ENCODE measurements at regions not wholly inside any gene's neighbourhood (a gene's known extent, or its start where the extent isn't known, plus 50 kb on each side); places are given as distances from the start of the nearest gene placed in this dataset.

- ATAC-seq (ENCODE audit: low FRiP score) = no peak
- DNase-seq (ENCODE audit: low spot score) = no peak
- TF ChIP-seq CTCF (IDR thresholded peaks at IDR 0.05) = no peak
These were observed 521.5 kb downstream of the BCOR start for GRCh38 chrX:39576041-39576872.

- TF ChIP-seq CTCF (IDR thresholded peaks at IDR 0.05) = no peak
- DNase-seq (ENCODE audit: low spot score) = no peak
- ATAC-seq (ENCODE audit: low FRiP score) = no peak
These were observed 520.4 kb downstream of the BCOR start for GRCh38 chrX:39577206-39577984.

- no peak for TF ChIP-seq CTCF (IDR thresholded peaks at IDR 0.05)
- ATAC-seq (ENCODE audit: low FRiP score) = no peak
- no peak for DNase-seq (ENCODE audit: low spot score)
These were observed 519.5 kb downstream of the BCOR start for GRCh38 chrX:39577985-39578869.

- ATAC-seq (ENCODE audit: low FRiP score) (no peak), DNase-seq (ENCODE audit: low spot score) (no peak)
- TF ChIP-seq CTCF (IDR thresholded peaks at IDR 0.05) = no peak
These were observed 517.7 kb downstream of the BCOR start for GRCh38 chrX:39580043-39580442.

- ATAC-seq (ENCODE audit: low FRiP score) (no peak), DNase-seq (ENCODE audit: low spot score) (no peak)
- no peak for TF ChIP-seq CTCF (IDR thresholded peaks at IDR 0.05)
These were observed 516.3 kb downstream of the BCOR start for GRCh38 chrX:39581411-39581810.

GRCh38 chrX:39582091-39582490 lies 515.7 kb downstream of the BCOR start:
- ATAC-seq (ENCODE audit: low FRiP score) (no peak), DNase-seq (ENCODE audit: low spot score) (no peak)
- TF ChIP-seq CTCF (IDR thresholded peaks at IDR 0.05) = no peak
